ENCODE measurements at regions not wholly inside any gene's neighbourhood (a gene's known extent, or its start where the extent isn't known, plus 50 kb on each side); places are given as distances from the start of the nearest gene placed in this dataset.

- WGBS (ENCODE audit: extremely low coverage, insufficient coverage, low lambda C conversion rate), result no CpG with 5 or more reads among the region's 2 CpGs
These were observed 214.4 kb downstream of the NXNL2 start for GRCh38 chr9:88749420-88749819.

GRCh38 chr9:88750832-88751360 is 215.9 kb downstream of the NXNL2 start:
- no peak for DNase-seq
- Histone ChIP-seq H3K27ac (ENCODE audit: low read depth, low read length) (no peak overlapping the region), H3K4ac (ENCODE audit: low read depth, low read length) (no peak overlapping the region), H3K36me3 (ENCODE audit: control insufficient read depth, insufficient read depth, low read length) (no peaks in the 10 kb centered on the region), H2BK120ac (ENCODE audit: low read depth, low read length) (no peak overlapping the region), H3K56ac (ENCODE audit: low read length) (no peak overlapping the region), H2AK5ac (ENCODE audit: low read length) (no peak overlapping the region), H3K79me1 (ENCODE audit: low read length) (no peaks in the 10 kb centered on the region), H3K9ac (ENCODE audit: low read length) (no peak overlapping the region), H3K4me2 (ENCODE audit: low read length) (no peak overlapping the region), H3K18ac (ENCODE audit: low read length) (no peak overlapping the region), H2BK15ac (replicated peaks; ENCODE audit: low read depth) (no peak overlapping the region), H4K8ac (ENCODE audit: low read depth, low read length) (no peak overlapping the region), H3K4me3 (ENCODE audit: low read length) (no peak overlapping the region), H3K79me2 (ENCODE audit: control insufficient read depth, insufficient read depth, low read length) (no peaks in the 10 kb centered on the region), H3K4me1 (ENCODE audit: control insufficient read depth, low read depth, low read length) (peaks cover 2% of the 10 kb centered on the region), H4K5ac (ENCODE audit: low read length) (no peak overlapping the region), H3K23ac (ENCODE audit: low read length) (no peak overlapping the region), H3K27me3 (ENCODE audit: insufficient read depth, low read length, poor library complexity) (no peaks in the 10 kb centered on the region), H2BK5ac (ENCODE audit: low read length) (no peak overlapping the region)
- no CpG with 5 or more reads among the region's 3 CpGs for WGBS (ENCODE audit: extremely low coverage, insufficient coverage, low lambda C conversion rate)

More at GRCh38 chr9:88749420-88749819, 214.4 kb downstream of the NXNL2 start:
- Histone ChIP-seq H3K4me3 (ENCODE audit: low read length) (no peak overlapping the region), H3K56ac (ENCODE audit: low read length) (no peak overlapping the region), H3K9ac (ENCODE audit: low read length) (no peak overlapping the region), H4K5ac (ENCODE audit: low read length) (no peak overlapping the region), H2BK5ac (ENCODE audit: low read length) (no peak overlapping the region), H2BK15ac (replicated peaks; ENCODE audit: low read depth) (no peak overlapping the region), H3K4me1 (ENCODE audit: control insufficient read depth, low read depth, low read length) (peaks cover 2% of the 10 kb centered on the region), H3K27me3 (ENCODE audit: insufficient read depth, low read length, poor library complexity) (no peaks in the 10 kb centered on the region), H2BK120ac (ENCODE audit: low read depth, low read length) (no peak overlapping the region), H3K4me2 (ENCODE audit: low read length) (no peak overlapping the region), H3K18ac (ENCODE audit: low read length) (no peak overlapping the region), H2AK5ac (ENCODE audit: low read length) (no peak overlapping the region), H3K79me2 (ENCODE audit: control insufficient read depth, insufficient read depth, low read length) (no peaks in the 10 kb centered on the region), H4K8ac (ENCODE audit: low read depth, low read length) (no peak overlapping the region), H3K4ac (ENCODE audit: low read depth, low read length) (no peak overlapping the region), H3K79me1 (ENCODE audit: low read length) (no peaks in the 10 kb centered on the region), H3K23ac (ENCODE audit: low read length) (no peak overlapping the region), H3K27ac (ENCODE audit: low read depth, low read length) (no peak overlapping the region), H3K36me3 (ENCODE audit: control insufficient read depth, insufficient read depth, low read length) (no peaks in the 10 kb centered on the region)
- no peak for DNase-seq

- no peak overlapping the region for H4K8ac ChIP-seq (ENCODE audit: low read depth, low read length)
These were observed 216.8 kb downstream of the NXNL2 start for GRCh38 chr9:88751781-88752180.

GRCh38 chr9:88753691-88754367 is 218.9 kb downstream of the NXNL2 start:
- no peak overlapping the region for H3K27ac ChIP-seq (ENCODE audit: low read depth, low read length)

More at GRCh38 chr9:88751781-88752180, 216.8 kb downstream of the NXNL2 start:
- H3K27ac ChIP-seq (ENCODE audit: low read depth, low read length), result no peak overlapping the region
- H3K9ac ChIP-seq (ENCODE audit: low read length), result no peak overlapping the region
- no peak overlapping the region for H3K4me2 ChIP-seq (ENCODE audit: low read length)
- no peak overlapping the region for H2BK5ac ChIP-seq (ENCODE audit: low read length)
- no peak for DNase-seq
- H2BK15ac ChIP-seq (replicated peaks; ENCODE audit: low read depth), result no peak overlapping the region
- H3K27me3 ChIP-seq (ENCODE audit: insufficient read depth, low read length, poor library complexity), result no peaks in the 10 kb centered on the region
- H3K79me2 ChIP-seq (ENCODE audit: control insufficient read depth, insufficient read depth, low read length), result no peaks in the 10 kb centered on the region
- H3K23ac ChIP-seq (ENCODE audit: low read length), result no peak overlapping the region
- no CpG with 5 or more reads among the region's 8 CpGs for WGBS (ENCODE audit: extremely low coverage, insufficient coverage, low lambda C conversion rate)
- no peak overlapping the region for H3K56ac ChIP-seq (ENCODE audit: low read length)
- H3K79me1 ChIP-seq (ENCODE audit: low read length), result no peaks in the 10 kb centered on the region
- H3K36me3 ChIP-seq (ENCODE audit: control insufficient read depth, insufficient read depth, low read length), result no peaks in the 10 kb centered on the region
- no peak overlapping the region for H2BK120ac ChIP-seq (ENCODE audit: low read depth, low read length)
- H3K18ac ChIP-seq (ENCODE audit: low read length), result no peak overlapping the region
- no peak overlapping the region for H3K4ac ChIP-seq (ENCODE audit: low read depth, low read length)
- no peaks in the 10 kb centered on the region for H3K4me1 ChIP-seq (ENCODE audit: control insufficient read depth, low read depth, low read length)
- H3K4me3 ChIP-seq (ENCODE audit: low read length), result no peak overlapping the region
- H4K5ac ChIP-seq (ENCODE audit: low read length), result no peak overlapping the region
- H2AK5ac ChIP-seq (ENCODE audit: low read length), result no peak overlapping the region

GRCh38 chr9:88754452-88754851 is 219.5 kb downstream of the NXNL2 start:
- no peak overlapping the region for H3K18ac ChIP-seq (ENCODE audit: low read length)
- no peaks in the 10 kb centered on the region for H3K79me2 ChIP-seq (ENCODE audit: control insufficient read depth, insufficient read depth, low read length)
- no peak overlapping the region for H3K23ac ChIP-seq (ENCODE audit: low read length)
- no peak for DNase-seq
- H3K27me3 ChIP-seq (ENCODE audit: insufficient read depth, low read length, poor library complexity), result no peaks in the 10 kb centered on the region
- no peak overlapping the region for H2BK5ac ChIP-seq (ENCODE audit: low read length)
- no peak overlapping the region for H3K4me3 ChIP-seq (ENCODE audit: low read length)
- H3K9ac ChIP-seq (ENCODE audit: low read length), result no peak overlapping the region
- no peaks in the 10 kb centered on the region for H3K36me3 ChIP-seq (ENCODE audit: control insufficient read depth, insufficient read depth, low read length)
- H3K4me2 ChIP-seq (ENCODE audit: low read length), result no peak overlapping the region
- no CpG with 5 or more reads among the region's 13 CpGs for WGBS (ENCODE audit: extremely low coverage, insufficient coverage, low lambda C conversion rate)
- H3K4ac ChIP-seq (ENCODE audit: low read depth, low read length), result no peak overlapping the region
- no peaks in the 10 kb centered on the region for H3K79me1 ChIP-seq (ENCODE audit: low read length)
- H2BK15ac ChIP-seq (replicated peaks; ENCODE audit: low read depth), result no peak overlapping the region
- H3K56ac ChIP-seq (ENCODE audit: low read length), result no peak overlapping the region
- no peak overlapping the region for H2BK120ac ChIP-seq (ENCODE audit: low read depth, low read length)
- H3K27ac ChIP-seq (ENCODE audit: low read depth, low read length), result no peak overlapping the region
- no peak overlapping the region for H4K8ac ChIP-seq (ENCODE audit: low read depth, low read length)
- no peaks in the 10 kb centered on the region for H3K4me1 ChIP-seq (ENCODE audit: control insufficient read depth, low read depth, low read length)
- no peak overlapping the region for H4K5ac ChIP-seq (ENCODE audit: low read length)
- H2AK5ac ChIP-seq (ENCODE audit: low read length), result no peak overlapping the region

More at GRCh38 chr9:88753691-88754367, 218.9 kb downstream of the NXNL2 start:
- H4K8ac ChIP-seq (ENCODE audit: low read depth, low read length), result no peak overlapping the region
- no peak overlapping the region for H3K4me3 ChIP-seq (ENCODE audit: low read length)
- no peaks in the 10 kb centered on the region for H3K79me2 ChIP-seq (ENCODE audit: control insufficient read depth, insufficient read depth, low read length)
- no peak for DNase-seq
- no peak overlapping the region for H2AK5ac ChIP-seq (ENCODE audit: low read length)
- no peak overlapping the region for H3K4me2 ChIP-seq (ENCODE audit: low read length)
- no peak overlapping the region for H3K4ac ChIP-seq (ENCODE audit: low read depth, low read length)
- H3K4me1 ChIP-seq (ENCODE audit: control insufficient read depth, low read depth, low read length), result no peaks in the 10 kb centered on the region
- no peak overlapping the region for H4K5ac ChIP-seq (ENCODE audit: low read length)
- no CpG with 5 or more reads among the region's 7 CpGs for WGBS (ENCODE audit: extremely low coverage, insufficient coverage, low lambda C conversion rate)
- no peak overlapping the region for H3K23ac ChIP-seq (ENCODE audit: low read length)
- H3K56ac ChIP-seq (ENCODE audit: low read length), result no peak overlapping the region
- H3K18ac ChIP-seq (ENCODE audit: low read length), result no peak overlapping the region
- no peaks in the 10 kb centered on the region for H3K79me1 ChIP-seq (ENCODE audit: low read length)
- no peaks in the 10 kb centered on the region for H3K36me3 ChIP-seq (ENCODE audit: control insufficient read depth, insufficient read depth, low read length)
- H2BK120ac ChIP-seq (ENCODE audit: low read depth, low read length), result no peak overlapping the region
- no peak overlapping the region for H2BK5ac ChIP-seq (ENCODE audit: low read length)
- no peak overlapping the region for H3K9ac ChIP-seq (ENCODE audit: low read length)
- no peaks in the 10 kb centered on the region for H3K27me3 ChIP-seq (ENCODE audit: insufficient read depth, low read length, poor library complexity)
- no peak overlapping the region for H2BK15ac ChIP-seq (replicated peaks; ENCODE audit: low read depth)

GRCh38 chr9:88754886-88755285 is 219.9 kb downstream of the NXNL2 start:
- Histone ChIP-seq H3K79me2 (ENCODE audit: control insufficient read depth, insufficient read depth, low read length) (no peaks in the 10 kb centered on the region), H4K5ac (ENCODE audit: low read length) (no peak overlapping the region), H3K9ac (ENCODE audit: low read length) (no peak overlapping the region), H3K56ac (ENCODE audit: low read length) (no peak overlapping the region), H3K18ac (ENCODE audit: low read length) (no peak overlapping the region), H2BK5ac (ENCODE audit: low read length) (no peak overlapping the region), H2AK5ac (ENCODE audit: low read length) (no peak overlapping the region), H3K23ac (ENCODE audit: low read length) (no peak overlapping the region), H2BK120ac (ENCODE audit: low read depth, low read length) (no peak overlapping the region), H3K27ac (ENCODE audit: low read depth, low read length) (no peak overlapping the region), H3K4me1 (ENCODE audit: control insufficient read depth, low read depth, low read length) (no peaks in the 10 kb centered on the region), H4K8ac (ENCODE audit: low read depth, low read length) (no peak overlapping the region), H2BK15ac (replicated peaks; ENCODE audit: low read depth) (no peak overlapping the region), H3K79me1 (ENCODE audit: low read length) (no peaks in the 10 kb centered on the region), H3K27me3 (ENCODE audit: insufficient read depth, low read length, poor library complexity) (no peaks in the 10 kb centered on the region), H3K36me3 (ENCODE audit: control insufficient read depth, insufficient read depth, low read length) (no peaks in the 10 kb centered on the region), H3K4me2 (ENCODE audit: low read length) (no peak overlapping the region), H3K4me3 (ENCODE audit: low read length) (no peak overlapping the region), H3K4ac (ENCODE audit: low read depth, low read length) (no peak overlapping the region)
- no CpG with 5 or more reads among the region's 5 CpGs for WGBS (ENCODE audit: extremely low coverage, insufficient coverage, low lambda C conversion rate)
- DNase-seq, result no peak
